ENCODE measurements at regions not wholly inside any gene's neighbourhood (a gene's known extent, or its start where the extent isn't known, plus 50 kb on each side); places are given as distances from the start of the nearest gene placed in this dataset.
A peak's percentile ranks its signal among the peaks of the same experiment; 100 is the strongest.
"Not testable (repeated sequence)": the region's sequence is repeated elsewhere in the genome, so short reads cannot be mapped to it uniquely, and the experiment has no call there.

DNA sequence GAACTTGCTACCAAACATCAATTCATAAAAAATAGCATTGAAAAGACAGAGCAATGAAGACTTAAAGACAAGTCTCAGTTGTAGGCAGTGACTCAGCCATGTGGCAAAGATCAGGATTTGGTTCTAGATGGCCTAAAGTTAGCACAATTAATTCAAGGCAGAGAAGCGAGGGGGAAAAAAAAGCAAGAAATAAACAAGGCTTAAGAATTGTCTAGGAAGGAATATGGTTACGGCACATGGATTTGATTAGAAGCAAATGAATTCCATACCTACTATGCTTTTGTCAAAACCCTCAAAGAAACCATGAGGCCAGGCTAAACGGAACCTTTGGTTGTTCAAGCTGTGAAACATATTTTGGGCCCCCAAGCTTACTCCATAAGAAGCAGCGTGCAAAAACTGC is 362.2 kb upstream of the KCNH7 start:
- ATAC-seq, result no peak
- no peak for DNase-seq (ENCODE audit: low spot score)

DNA sequence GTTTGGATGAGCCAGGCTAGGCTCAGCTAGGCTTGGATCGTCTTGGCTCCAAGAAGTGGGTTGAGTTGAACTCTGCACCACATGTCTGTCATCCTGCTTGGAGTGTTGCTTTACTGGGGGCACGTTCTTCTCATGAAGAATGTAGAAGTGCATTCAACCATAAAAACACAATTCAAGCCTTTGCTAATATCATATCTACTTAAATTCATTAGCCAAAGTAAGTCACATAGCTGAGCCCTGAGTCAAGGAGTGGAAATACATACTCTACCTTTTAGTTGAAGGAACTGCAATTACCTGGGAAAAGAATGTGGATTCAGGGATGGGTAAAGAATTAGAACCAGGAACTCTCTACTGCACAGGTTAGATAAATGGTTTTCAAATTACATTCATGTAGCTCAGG is 360.4 kb upstream of the KCNH7 start:
- no peak for ATAC-seq
- no peak for DNase-seq (ENCODE audit: low spot score)

DNA sequence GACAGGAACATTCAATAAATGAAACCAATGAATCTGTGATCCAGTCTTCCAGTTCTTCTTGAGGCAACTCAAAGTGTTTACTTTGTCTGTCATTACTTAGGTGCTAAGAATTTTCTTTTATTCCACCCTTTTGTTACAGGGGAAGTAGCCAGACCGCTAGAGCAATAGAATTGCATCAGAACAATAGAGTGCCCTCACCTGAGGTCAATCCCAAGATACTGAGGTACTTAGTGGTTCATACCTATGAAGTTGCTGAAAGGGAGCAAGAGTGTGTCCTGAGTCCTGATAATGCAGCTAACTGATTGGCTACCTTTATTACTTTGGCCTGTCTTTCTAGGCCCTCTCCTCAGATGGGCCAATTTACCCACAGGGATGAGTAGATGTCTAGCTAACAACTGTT is 359.4 kb upstream of the KCNH7 start:
- no peak for ATAC-seq

DNA sequence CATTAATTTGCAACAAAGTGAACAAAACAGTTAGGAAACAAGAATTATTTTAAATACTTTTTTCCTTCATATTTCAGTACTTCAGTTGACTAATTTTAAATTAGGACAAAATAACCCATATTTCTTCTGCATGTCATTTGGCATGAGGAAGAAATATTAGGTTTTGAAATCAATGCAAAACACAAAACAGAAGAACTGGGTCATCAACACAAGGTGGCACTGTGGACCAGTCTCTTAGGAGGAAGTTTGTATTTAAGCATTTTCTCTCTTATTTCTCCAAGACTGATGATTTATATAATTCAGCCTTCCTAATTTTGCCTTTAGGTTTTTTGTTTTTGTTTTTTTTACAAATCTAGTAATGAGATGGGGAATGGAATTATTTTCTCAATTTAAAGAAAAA is 352.8 kb upstream of the KCNH7 start:
- ATAC-seq (peak; percentile 67), DNase-seq (ENCODE audit: low spot score) (no peak)

More for the DNA sequence above, 359.4 kb upstream of the KCNH7 start:
- DNase-seq (ENCODE audit: low spot score), result no peak

DNA sequence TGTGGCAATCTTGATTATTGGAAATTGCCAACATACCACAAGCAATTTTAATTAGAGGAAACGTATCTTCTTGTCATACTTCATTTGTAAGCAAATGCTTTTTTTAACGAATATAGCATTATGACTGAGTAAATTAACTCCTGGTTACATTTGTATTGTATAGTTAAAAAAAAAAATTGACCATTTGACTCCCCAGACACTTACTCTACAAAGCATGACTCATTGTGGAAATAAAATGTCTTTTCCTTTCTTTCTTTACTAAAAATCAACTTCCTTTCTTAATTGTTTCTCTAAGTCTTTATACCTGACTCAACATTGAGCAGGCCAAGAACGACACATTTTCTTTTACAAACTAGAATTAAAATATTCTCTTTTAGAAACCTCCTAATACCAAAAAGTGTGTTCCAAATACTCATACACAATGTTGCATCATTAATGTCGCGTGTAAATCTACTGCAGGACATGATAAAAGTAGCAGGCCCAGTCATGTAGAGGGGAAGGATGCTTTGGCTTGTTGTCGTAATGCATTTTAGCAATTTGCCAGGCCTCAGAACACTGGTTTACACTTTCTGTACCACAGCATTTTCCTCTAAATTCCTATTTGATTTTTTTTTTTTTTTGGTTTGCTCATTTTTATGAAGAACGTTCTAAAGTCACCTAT is 349.6 kb upstream of the KCNH7 start:
- DNase-seq (ENCODE audit: low spot score), result no peak
- ATAC-seq, result no peak

DNA sequence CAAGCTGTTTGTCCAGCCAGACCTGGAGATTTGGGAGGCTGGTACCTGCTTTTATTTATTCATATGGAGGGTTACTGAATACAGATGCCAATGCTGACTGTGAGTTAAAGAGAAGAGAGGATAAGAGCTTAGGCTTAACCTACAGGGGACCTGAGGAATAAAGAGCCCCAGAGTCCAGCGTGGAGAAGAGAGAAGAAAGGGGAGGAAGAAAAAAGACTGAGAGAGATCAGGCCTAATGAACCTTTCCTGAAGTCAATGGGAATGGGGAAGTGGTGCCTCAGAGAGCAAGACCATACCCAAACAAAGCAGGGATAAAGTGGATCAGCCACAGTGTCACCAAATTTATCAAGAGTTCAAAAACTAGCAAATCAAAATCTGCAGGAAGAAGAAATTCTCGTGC is 348.6 kb upstream of the KCNH7 start:
- ATAC-seq (no peak), DNase-seq (ENCODE audit: low spot score) (no peak)

DNA sequence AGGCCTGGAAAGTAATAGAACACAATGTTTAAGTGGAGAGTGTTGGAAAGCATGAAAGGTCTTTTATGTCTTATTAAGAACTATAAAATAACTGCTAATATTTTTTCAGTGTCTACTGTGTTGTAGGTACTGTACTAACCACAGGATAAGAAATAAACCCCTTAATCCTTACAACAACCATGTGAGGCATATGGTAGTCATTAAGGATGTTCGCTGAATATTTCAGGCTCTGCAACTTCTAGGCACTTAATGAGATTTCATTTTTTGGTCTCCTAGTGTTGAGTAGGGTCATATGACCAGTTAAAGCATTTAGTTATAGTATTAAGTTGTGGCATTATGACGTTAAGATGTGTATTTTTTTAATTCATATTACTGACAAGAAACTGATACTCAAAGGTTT is 346.6 kb upstream of the KCNH7 start:
- ATAC-seq (no peak), DNase-seq (ENCODE audit: low spot score) (no peak)

DNA sequence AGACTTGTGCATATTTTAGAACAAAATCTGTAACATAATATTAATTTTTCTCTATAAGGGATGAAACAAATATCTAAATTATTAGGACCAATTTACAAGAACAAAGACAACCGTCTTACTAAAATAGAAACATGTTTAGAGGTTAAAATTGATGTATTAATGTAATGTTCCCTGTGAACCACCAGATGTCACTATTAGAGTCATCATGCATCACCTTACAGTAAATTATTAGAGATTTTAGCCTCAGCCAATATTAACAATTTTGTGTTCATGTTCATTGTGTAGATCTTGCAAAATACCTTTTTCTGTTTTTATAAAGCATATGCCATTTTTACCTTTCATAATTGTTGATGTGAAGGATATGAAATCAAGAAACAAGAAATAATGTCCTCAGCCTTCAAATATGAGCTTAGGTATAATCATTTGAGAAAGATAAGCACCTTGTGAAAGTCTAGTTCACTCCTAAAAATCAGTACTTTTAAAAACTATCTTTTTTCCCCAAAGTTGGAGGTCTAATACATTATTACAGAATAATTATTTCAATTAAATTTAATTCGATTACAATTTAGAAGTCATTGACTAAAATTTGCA is 344.3 kb upstream of the KCNH7 start:
- no peak for DNase-seq (ENCODE audit: low spot score)
- peak; percentile 67 for ATAC-seq

DNA sequence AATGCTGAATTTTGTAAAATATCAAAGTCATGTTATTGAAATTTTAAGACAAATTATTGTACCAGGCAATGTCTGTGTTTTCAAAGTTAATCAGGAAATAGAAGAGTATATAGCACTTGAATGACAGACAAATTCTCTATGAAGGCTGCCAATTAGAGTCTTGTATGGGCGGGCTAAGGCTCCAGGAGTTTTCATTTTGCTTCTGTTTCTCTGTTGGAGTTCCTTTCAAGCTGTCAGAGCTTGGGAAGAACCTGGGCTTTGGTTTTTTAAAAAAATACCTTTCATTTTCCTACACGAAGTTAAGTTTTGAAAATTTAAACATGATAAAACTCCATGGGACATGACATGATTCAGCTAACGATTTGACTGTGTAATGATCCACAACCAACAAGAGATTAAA is 339.0 kb upstream of the KCNH7 start:
- ATAC-seq, result no peak
- DNase-seq (ENCODE audit: low spot score), result no peak

DNA sequence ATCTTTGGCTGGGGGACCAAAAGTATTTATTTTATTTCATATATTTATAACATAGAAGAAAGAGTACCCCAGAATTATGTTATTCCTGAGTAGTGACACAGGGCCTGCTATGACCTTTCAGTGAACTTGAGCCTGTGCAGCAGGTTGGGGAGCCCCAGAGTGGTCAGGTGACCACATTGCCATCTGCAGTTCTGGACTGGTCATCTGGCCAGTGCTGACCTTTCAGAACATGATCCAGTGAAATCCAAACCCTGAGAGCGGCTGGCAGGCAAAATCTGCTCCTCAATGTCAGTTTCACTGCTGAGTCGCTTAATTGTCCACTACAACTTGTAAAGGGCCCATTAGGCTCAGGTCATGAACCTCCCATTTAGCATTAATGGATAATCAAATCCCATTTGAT is 336.7 kb upstream of the KCNH7 start:
- DNase-seq (ENCODE audit: low spot score) (no peak), ATAC-seq (no peak)

DNA sequence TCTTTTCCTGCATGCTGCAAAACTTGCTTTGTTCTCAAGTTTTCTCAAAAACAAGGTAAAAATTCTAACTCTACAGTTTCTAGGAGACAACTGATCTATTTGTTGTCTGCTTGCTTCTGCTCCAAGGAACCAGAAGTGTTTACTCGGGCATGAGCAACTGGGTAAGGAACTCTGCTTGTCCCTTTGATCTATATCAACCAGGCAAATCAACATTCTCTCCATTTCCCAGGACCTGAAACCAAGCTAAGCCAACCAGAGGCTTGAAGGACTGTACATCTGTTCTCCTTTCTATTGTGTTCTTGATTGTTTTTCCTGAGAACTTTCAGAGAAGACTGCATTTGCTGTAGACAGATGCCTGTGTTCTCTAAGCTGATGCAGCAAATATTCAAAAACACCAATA is 335.0 kb upstream of the KCNH7 start:
- ATAC-seq, result no peak
- no peak for DNase-seq (ENCODE audit: low spot score)

DNA sequence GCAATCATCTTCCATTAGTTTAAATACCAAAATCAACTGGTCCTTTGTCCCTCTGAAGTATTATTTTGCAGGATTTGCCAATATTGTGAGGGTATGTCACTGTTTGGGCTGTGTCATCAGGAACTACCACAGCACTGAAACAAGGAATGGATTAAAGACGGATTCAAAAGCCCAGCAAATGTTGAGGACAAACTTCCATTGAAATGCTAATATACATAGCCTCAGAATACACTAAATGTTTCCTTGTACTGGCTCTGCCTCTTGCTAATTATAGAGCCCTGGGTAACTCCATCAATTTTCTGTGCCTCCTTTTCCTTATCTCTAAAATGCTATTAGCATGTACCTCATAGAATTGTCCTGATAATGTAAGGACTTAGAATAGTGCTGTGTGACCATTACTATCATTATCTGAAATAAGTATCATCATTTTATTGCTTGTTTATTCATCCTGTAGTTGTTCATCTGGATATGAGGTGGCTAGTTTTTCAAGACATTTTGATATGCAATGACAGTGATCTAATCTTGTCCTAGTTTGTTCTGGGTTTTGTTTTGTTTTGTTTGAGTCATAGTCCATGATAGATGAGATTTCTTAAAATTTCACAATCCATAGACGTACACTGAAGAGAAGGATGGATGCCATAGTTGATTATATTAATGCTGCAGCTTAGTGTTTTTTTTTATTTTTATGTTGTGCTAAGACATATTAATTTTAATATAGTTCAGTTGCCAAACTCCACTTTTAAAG is 333.4 kb upstream of the KCNH7 start:
- DNase-seq (ENCODE audit: low spot score) (no peak), ATAC-seq (no peak)

DNA sequence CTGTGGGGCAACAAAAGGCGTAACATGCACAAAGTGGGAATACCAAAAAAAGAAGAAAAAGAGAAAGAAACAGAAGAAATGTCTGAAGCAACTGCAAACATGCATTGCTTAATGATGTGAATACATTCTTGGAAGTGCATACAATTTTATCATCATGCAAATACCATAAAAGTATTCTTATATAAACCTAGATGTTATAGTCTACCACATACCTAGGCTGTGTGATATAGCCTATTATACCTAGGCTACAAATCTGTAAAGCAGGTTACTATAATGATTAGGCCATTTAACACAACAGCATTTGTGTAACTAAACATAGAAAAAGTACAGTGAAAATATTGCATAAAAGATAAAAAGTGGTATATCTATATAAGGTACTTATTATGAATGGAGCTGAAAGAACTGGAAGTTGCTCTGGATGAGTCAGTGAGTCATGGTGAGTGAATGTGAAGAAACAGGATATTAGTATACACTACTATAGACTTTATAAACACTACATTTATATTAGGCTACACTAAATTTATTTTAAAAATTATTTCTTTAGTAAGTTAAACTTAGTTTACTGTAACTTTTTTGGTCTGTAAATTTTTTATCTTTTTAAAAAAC is 319.4 kb upstream of the KCNH7 start:
- DNase-seq (ENCODE audit: low spot score) (no peak), ATAC-seq (no peak)

DNA sequence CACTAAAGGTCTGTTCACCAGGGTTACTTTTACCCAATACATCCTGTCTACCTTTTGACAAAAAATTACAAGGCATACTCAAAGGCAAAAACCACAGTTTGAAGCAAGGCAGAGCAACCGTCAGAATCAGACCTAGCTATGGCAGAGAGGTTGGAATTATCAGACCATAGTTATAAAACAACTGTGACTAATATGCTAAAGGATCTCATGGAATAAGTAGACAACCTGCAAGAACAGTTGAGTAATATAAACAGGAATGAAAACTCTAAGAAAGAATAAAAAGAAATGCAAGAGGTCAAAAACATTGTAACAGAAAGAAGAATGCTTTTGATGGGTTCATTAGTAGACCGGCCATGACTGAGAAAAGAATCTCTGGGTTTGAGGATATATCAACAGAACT is 318.8 kb upstream of the KCNH7 start:
- DNase-seq (ENCODE audit: low spot score), result no peak
- no peak for ATAC-seq

DNA sequence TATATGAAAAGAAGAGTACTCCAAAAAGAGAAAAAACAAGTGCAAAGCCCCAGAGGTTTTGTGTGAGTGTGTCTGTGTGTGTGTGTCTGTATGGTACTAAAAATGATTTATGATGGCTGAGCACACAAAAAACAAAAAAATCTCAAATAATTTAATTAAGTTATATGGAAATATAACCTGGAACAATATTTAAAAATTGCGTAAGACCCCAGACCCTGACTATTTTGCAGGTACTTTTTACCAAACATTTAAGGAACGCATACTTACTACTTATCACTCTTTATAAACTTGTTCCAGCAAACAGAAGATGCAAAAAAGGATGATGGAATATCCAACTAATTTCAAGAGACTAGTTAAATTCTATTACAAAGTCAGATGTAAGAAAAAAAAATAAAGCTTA is 317.4 kb upstream of the KCNH7 start:
- ATAC-seq, result no peak
- no peak for DNase-seq (ENCODE audit: low spot score)

DNA sequence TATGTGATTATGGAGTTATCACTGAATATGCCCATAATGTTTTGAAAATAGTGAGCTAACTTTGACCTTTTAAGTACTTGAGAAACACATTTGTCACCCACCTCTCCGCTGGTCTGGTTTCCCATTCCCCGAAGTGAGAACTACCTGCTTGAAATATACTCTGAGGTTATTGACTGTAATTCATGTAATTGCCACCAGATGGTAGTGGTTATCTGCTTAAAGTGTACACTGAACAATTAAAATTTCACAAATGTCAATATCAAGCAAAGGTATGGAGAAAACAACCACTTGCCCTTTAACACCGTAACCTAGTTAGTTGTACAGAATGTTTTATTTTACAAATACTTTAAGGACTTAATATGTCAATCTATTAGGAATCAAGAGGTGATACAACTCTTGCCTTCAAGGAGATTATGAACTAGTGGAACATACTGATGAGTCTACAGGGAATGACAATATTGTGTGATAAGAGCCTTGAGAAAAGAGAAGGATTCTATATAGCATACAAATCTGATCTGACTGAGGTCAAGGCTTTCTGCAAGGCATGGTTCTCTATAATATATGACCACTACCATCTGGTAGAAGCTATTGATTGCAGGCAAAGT is 316.8 kb upstream of the KCNH7 start:
- DNase-seq (ENCODE audit: low spot score) (no peak), ATAC-seq (peak; percentile 85)

DNA sequence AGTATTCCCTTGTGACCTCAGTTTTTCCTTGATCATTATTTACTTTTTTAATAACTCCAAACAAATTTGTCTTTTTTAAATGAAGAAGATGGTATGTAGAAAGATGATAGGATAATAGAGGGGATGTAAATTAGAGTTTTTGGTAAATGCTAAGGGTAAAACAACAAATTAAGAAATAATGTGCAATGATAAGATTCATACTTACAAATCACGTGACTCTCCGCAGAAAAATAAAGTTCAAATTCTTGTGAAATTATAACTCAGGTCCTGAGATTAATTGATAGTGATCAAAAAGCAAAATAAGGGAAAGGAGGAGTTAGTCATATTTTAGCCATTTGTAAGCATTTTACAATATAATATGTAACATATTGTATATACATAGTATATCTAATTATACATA is 304.1 kb upstream of the KCNH7 start:
- ATAC-seq, result no peak

DNA sequence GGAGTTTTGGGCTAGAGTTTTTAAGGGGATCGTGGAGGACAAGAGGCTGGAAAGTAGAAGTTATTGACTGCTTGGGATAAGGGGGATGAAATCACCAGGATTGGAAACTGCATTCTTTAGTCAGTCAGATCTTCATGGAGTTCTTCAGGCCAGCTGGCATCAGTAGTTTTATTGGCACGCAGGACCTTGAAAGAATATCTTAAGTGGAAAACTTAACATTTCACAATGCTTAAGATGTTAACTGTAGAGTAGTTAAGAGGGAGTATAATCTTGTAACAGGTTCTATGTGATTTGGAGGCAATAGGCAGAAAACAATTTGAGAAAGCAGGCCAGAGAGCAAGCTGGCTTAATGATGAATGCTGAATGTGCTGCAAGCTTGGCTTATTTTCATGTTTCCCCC is 300.4 kb upstream of the KCNH7 start:
- DNase-seq (ENCODE audit: low spot score) (no peak), ATAC-seq (no peak)

More for the DNA sequence above, 304.1 kb upstream of the KCNH7 start:
- no peak for DNase-seq (ENCODE audit: low spot score)

DNA sequence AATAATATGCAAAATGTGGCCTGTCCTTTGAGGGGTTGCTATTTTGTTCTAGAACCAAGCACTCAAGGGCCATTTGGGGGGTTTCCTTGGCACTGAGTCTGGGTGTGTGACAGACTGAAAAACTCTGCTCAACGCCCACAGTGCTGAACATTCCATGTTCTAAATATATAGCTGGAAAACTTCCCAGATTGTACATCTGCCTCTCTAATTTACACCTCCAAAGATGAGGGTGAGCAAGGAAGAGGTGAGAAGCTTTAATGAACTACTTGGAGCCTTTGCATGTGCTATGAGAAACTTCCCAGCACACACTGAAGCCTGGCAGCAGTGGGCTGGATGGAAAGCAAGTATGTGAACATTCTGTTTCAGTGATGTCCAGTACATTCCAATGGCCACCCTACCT is 296.7 kb upstream of the KCNH7 start:
- DNase-seq (ENCODE audit: low spot score), result no peak
- no peak for ATAC-seq

DNA sequence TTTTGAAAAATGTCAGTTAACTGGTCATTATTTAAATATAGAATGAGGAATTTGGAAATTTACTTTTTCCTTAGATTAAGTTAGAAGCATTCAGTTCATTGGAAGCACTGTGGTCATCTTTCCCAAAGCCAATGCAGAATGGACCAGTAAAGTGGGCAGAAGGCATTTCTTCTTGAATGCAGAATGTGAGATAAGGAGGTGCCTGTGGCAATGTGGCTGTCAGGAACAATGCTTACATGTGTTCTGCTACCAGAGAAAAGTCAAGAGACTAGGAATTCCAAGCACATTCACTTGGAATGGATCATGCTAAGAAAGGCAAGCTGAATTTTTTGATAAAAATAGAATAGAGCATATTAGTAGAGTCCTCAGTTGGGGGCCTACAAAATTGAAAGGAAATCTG is 295.0 kb upstream of the KCNH7 start:
- DNase-seq (ENCODE audit: low spot score) (no peak), ATAC-seq (no peak)

DNA sequence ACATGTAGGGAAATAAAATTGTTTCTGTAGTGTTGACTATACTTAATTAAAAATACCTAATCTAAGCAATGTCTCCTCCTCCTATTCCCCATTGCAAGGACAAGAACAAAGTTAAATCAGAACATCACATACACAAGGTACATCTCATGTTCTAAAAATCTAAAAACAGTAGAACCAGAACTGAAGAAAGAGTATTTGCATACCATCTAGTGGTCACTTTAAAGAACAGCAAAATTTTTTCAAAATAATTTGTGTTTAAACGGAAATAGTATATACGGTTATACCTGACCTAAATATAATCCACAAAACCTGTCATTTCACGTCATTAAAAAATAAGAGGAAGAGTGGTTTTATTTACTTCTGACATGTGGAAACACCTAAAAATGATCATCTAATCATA is 294.3 kb upstream of the KCNH7 start:
- ATAC-seq (peak; percentile 36), DNase-seq (ENCODE audit: low spot score) (no peak)

DNA sequence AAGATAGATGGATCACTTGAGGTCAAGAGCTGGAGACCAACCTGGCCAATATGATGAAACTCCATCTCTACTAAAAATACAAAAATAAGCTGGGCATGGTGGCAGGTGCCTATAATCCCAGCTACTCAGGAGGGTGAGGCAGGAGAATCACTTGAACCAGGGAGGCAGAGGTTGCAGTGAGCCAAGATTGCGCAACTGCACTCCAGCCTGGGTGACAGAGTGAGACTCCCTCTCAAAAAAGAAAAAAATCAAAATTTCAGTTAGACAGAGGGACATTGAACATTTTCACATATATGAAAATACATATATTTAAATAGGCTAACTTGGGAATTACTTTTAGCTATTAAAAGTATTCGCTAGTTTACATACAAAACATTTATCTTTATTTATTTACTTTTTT is 293.6 kb upstream of the KCNH7 start:
- DNase-seq (ENCODE audit: low spot score); ATAC-seq: not testable (repeated sequence)

All from left lobe of liver (tissue), 2 donors.